CD14-positive monocyte (primary cell): ENCODE measurements at regions not wholly inside any gene's neighbourhood (a gene's known extent, or its start where the extent isn't known, plus 50 kb on each side); places are given as distances from the start of the nearest gene placed in this dataset.

Experiments
- DNase-seq, 3 donors: peaks; one replicate each; pipeline ENCODE4 v3.0.0-alpha.2; 2011 to 2022
- H2AFZ ChIP-seq: 2 replicates; pipeline ENCODE4 v1.6.0; 2012; ENCODE audit warnings: mild to moderate bottlenecking, low read depth, low read length, inconsistent platforms; ENCODE audit not compliant: insufficient read depth, poor library complexity, severe bottlenecking
- H3K27ac ChIP-seq, 2 donors: 1 replicate in 1 of 2; 2 replicates in 1 of 2; pipeline ENCODE4 v1.5.1; 2012 to 2013; ENCODE audit warnings: low read length in 2 of 2, control low read depth in 1 of 2, inconsistent platforms in 1 of 2, low read depth in 1 of 2, mild to moderate bottlenecking in 1 of 2
- H3K27me3 ChIP-seq, 2 donors: one replicate each; pipeline versions ENCODE4 v1.6.0 to v1.6.1; 2011 to 2013; ENCODE audit warnings: low read length in 2 of 2; ENCODE audit not compliant: control insufficient read depth in 2 of 2, insufficient read depth in 2 of 2
- H3K36me3 ChIP-seq, 2 donors: replicated peaks in 1 of 2; 1 replicate in 1 of 2; 2 replicates in 1 of 2; pipeline versions ENCODE4 v1.5.1 to v1.6.1; 2012 to 2013; ENCODE audit warnings: low read length in 2 of 2, control low read depth in 1 of 2, inconsistent platforms in 1 of 2, mild to moderate bottlenecking in 1 of 2; ENCODE audit not compliant: insufficient read depth in 2 of 2, control insufficient read depth in 1 of 2
- H3K4me1 ChIP-seq, 2 donors: 1 replicate in 1 of 2; 2 replicates in 1 of 2; pipeline versions ENCODE4 v1.5.1 to v1.6.1; 2012 to 2013; ENCODE audit warnings: low read length in 2 of 2, control low read depth in 1 of 2, inconsistent platforms in 1 of 2, mild to moderate bottlenecking in 1 of 2, moderate library complexity in 1 of 2; ENCODE audit not compliant: insufficient read depth in 2 of 2, control insufficient read depth in 1 of 2
- H3K4me2 ChIP-seq: replicated peaks from 2 replicates; pipeline ENCODE3; 2012; ENCODE audit warnings: low read length, moderate library complexity, mild to moderate bottlenecking; ENCODE audit not compliant: poor library complexity, severe bottlenecking; ENCODE audit errors: extremely low read depth
- H3K4me3 ChIP-seq, 3 experiments: fragments of 200-600 bp in 1 of 3; sonication (generic) in 1 of 3; replicated peaks in 1 of 3; 1 replicate in 2 of 3; 2 replicates in 1 of 3; pipeline ENCODE4 v1.5.1; 2011 to 2013; ENCODE audit warnings: low read length in 3 of 3, mild to moderate bottlenecking in 3 of 3, control low read depth in 2 of 3, low read depth in 2 of 3, inconsistent platforms in 1 of 3, moderate library complexity in 1 of 3
- H3K79me2 ChIP-seq: 2 replicates; pipeline ENCODE4 v1.6.0; 2012; ENCODE audit warnings: mild to moderate bottlenecking, control low read depth, inconsistent platforms, low read length, moderate library complexity; ENCODE audit not compliant: insufficient read depth
- H3K9ac ChIP-seq: 2 replicates; pipeline ENCODE4 v1.6.0; 2017; ENCODE audit warnings: low read length, mild to moderate bottlenecking; ENCODE audit not compliant: insufficient read depth, poor library complexity, severe bottlenecking
- H3K9me3 ChIP-seq, 2 donors: replicated peaks in 1 of 2; 1 replicate in 1 of 2; 2 replicates in 1 of 2; pipeline versions ENCODE4 v1.5.1 to v1.6.1; 2012 to 2013; ENCODE audit warnings: low read length in 2 of 2, control low read depth in 1 of 2; ENCODE audit not compliant: control insufficient read depth in 1 of 2, insufficient read depth in 1 of 2
- H4K20me1 ChIP-seq: 2 replicates; pipeline ENCODE4 v1.6.0; 2012; ENCODE audit warnings: mild to moderate bottlenecking, low read length, control low read depth, moderate library complexity; ENCODE audit not compliant: insufficient read depth
- H3K27ac Mint-ChIP-seq, 7 donors: one replicate each; pipeline ENCODE4 v1.8.0; 2020; ENCODE audit warnings: mild to moderate bottlenecking in 7 of 7, mixed read lengths in 7 of 7, moderate library complexity in 6 of 7, inconsistent platforms in 2 of 7
- H3K27me3 Mint-ChIP-seq, 3 donors: one replicate each; pipeline ENCODE4 v1.8.0; 2021 to 2022; ENCODE audit warnings: low read depth in 3 of 3, mild to moderate bottlenecking in 3 of 3, mixed read lengths in 3 of 3, moderate library complexity in 3 of 3, inconsistent platforms in 1 of 3
- H3K36me3 Mint-ChIP-seq, 2 donors: one replicate each; pipeline ENCODE4 v1.8.0; 2020; ENCODE audit warnings: mixed read lengths in 2 of 2, inconsistent platforms in 1 of 2, mild to moderate bottlenecking in 1 of 2
- H3K4me1 Mint-ChIP-seq: one replicate; pipeline ENCODE4 v1.8.0; 2020; ENCODE audit warnings: mild to moderate bottlenecking, mixed read lengths
- H3K4me3 Mint-ChIP-seq, 2 donors: one replicate each; pipeline ENCODE4 v1.8.0; 2020; ENCODE audit warnings: mild to moderate bottlenecking in 2 of 2, mixed read lengths in 2 of 2, moderate library complexity in 1 of 2
- H3K9me3 Mint-ChIP-seq, 7 donors: one replicate each; pipeline ENCODE4 v1.8.0; 2020 to 2022; ENCODE audit warnings: mixed read lengths in 7 of 7, mild to moderate bottlenecking in 6 of 7, moderate library complexity in 6 of 7, inconsistent platforms in 2 of 7
- WGBS: methylation state at CpG from one replicate; pipeline ENCODE4 v1.1.5; 2013; ENCODE audit warnings: missing lambda C conversion rate; ENCODE audit not compliant: insufficient coverage; 5-methylcytosine and 5-hydroxymethylcytosine counted together
- intact Hi-C, 2 donors: fragments of 100-400 bp; cut with micrococcal nuclease; formaldehyde crosslinking; loops; one replicate each; pipeline versions ENCODE4 v1.15.0 to v1.15.1; 2023
- TF ChIP-seq, protein P1 (sequence below): fragments of 200-600 bp; IDR thresholded peaks from one replicate; pipeline ENCODE4 v1.8.0; 2022; ENCODE audit warnings: antibody characterized with exemption, mild to moderate bottlenecking

DNA sequence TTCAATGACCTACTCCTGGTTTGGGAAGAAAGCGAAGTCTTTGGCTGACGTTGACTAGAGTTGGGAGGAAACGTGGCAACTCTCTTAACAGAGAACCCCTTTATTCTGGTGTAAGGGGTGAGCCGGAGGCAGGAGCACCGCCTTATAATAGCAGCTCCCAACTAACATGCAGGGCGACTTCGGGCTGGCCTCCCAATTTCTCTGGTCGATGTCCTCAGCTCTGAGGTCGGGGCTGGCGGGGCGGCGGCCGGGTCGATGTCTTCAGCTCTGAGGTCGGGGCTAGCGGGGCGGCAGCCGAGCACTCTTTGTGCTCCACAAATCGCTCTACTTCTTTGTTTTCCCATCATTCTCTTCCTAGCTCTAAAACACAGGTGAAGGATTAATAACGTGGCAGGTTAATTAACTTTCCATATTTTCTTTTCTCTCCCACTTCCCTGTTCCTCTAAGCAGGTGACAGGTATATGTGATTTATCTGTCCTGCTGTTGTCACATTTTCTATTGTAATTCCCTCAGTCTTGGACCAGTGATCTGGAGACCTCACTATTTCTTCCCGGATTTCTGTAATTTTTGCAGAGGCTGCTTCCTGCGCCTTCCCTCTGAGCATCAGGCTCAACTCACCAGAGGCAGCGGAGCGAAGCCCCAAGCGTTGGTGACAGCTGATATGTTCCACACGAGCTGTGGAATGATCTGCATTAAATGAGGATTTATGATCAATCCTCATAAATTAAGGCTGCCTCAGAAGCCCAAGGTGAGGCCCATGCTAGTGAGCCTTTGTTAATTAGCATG lies 64.3 kb downstream of the ACKR3 start:
- no peak for DNase-seq
- H3K79me2 ChIP-seq: no peaks in the 10 kb centered on the region
- H3K9me3 Mint-ChIP-seq: peaks cover 0 to 2% (median 0%) of the 10 kb centered on the region in 7 donors
- no peaks in the 10 kb centered on the region for H3K4me1 ChIP-seq
- no peak overlapping the region for H2AFZ ChIP-seq
- no peak overlapping the region for H3K9ac ChIP-seq
- no peak overlapping the region for H3K4me3 ChIP-seq
- 97% methylated on average over 18 of the region's 26 CpGs for WGBS
- H4K20me1 ChIP-seq: no peaks in the 10 kb centered on the region
- no peak overlapping the region for H3K4me3 Mint-ChIP-seq
- H3K4me1 Mint-ChIP-seq: no peaks in the 10 kb centered on the region
- intact Hi-C loops: no loop called here
- H3K27ac ChIP-seq: no peak overlapping the region
- no peaks in the 10 kb centered on the region for H3K9me3 ChIP-seq
- no peaks in the 10 kb centered on the region for H3K36me3 ChIP-seq
- H3K27me3 Mint-ChIP-seq: peaks cover 10 to 17% (median 13%) of the 10 kb centered on the region in 3 donors
- H3K27ac Mint-ChIP-seq: no peak overlapping the region
- H3K27me3 ChIP-seq: peaks cover 0 to 3% of the 10 kb centered on the region in 2 donors
- H3K36me3 Mint-ChIP-seq: no peaks in the 10 kb centered on the region
- no peak overlapping the region for H3K4me2 ChIP-seq
- TF ChIP-seq, protein P1, sequence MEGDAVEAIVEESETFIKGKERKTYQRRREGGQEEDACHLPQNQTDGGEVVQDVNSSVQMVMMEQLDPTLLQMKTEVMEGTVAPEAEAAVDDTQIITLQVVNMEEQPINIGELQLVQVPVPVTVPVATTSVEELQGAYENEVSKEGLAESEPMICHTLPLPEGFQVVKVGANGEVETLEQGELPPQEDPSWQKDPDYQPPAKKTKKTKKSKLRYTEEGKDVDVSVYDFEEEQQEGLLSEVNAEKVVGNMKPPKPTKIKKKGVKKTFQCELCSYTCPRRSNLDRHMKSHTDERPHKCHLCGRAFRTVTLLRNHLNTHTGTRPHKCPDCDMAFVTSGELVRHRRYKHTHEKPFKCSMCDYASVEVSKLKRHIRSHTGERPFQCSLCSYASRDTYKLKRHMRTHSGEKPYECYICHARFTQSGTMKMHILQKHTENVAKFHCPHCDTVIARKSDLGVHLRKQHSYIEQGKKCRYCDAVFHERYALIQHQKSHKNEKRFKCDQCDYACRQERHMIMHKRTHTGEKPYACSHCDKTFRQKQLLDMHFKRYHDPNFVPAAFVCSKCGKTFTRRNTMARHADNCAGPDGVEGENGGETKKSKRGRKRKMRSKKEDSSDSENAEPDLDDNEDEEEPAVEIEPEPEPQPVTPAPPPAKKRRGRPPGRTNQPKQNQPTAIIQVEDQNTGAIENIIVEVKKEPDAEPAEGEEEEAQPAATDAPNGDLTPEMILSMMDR: no peak

DNA sequence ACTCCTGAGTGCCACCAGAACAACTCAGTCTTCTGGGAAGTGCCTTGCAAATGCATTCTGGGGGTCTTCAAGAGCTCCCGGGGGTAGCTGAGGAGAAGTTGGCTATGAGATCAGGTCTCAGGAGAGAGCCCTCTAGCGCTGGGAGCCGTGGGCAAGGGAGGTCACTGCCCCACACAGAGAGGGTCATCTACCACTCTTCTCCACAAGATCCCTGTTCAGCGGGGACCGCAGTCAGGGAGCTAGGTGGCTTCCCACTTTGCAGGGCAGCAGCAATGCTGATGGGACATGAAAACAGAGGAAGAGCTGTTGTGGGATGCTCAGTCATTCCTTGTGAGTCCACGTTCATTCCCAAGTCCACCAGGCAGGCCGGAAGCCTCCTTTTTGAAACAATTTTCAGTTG lies 66.6 kb downstream of the ACKR3 start:
- Mint-ChIP-seq H3K4me1 (no peaks in the 10 kb centered on the region), H3K27ac (no peak overlapping the region), H3K36me3 (no peaks in the 10 kb centered on the region), H3K4me3 (no peak overlapping the region), H3K27me3 (peaks cover 15 to 17% (median 16%) of the 10 kb centered on the region in 3 donors), H3K9me3 (peaks cover 7 to 12% (median 9%) of the 10 kb centered on the region in 7 donors)
- H3K27ac ChIP-seq: no peak overlapping the region
- peaks cover 0 to under 1% of the 10 kb centered on the region in 2 donors for H3K27me3 ChIP-seq
- TF ChIP-seq, protein P1: no peak
- WGBS: 95% methylated on average over 5 of the region's 7 CpGs
- H4K20me1 ChIP-seq: no peaks in the 10 kb centered on the region
- H3K4me3 ChIP-seq: no peak overlapping the region
- no peaks in the 10 kb centered on the region for H3K79me2 ChIP-seq
- H3K4me2 ChIP-seq: no peak overlapping the region
- no peaks in the 10 kb centered on the region for H3K4me1 ChIP-seq
- H3K36me3 ChIP-seq: no peaks in the 10 kb centered on the region
- peaks cover 4 to 9% of the 10 kb centered on the region in 2 donors for H3K9me3 ChIP-seq
- intact Hi-C loops: no loop called here
- no peak overlapping the region for H3K9ac ChIP-seq
- DNase-seq: no peak
- no peak overlapping the region for H2AFZ ChIP-seq
